MM.1S (cell line): ENCODE measurements at regions not wholly inside any gene's neighbourhood (a gene's known extent, or its start where the extent isn't known, plus 50 kb on each side); places are given as distances from the start of the nearest gene placed in this dataset.

Experiments used
- EZH2 ChIP-seq: fragments of 300-600 bp; sonication (generic); optimal IDR thresholded peaks from 2 replicates; pipeline ENCODE3; 2017; ENCODE audit warnings: low read depth, mild to moderate bottlenecking, antibody characterized with exemption, low read length, mixed read lengths
- TF ChIP-seq, protein P1 (sequence below): fragments of 300-600 bp; sonication (generic); IDR thresholded peaks from 2 replicates; pipeline ENCODE4 v1.5.1; 2016; ENCODE audit warnings: antibody characterized with exemption, low read length, mixed read lengths

- TF ChIP-seq, protein P1, sequence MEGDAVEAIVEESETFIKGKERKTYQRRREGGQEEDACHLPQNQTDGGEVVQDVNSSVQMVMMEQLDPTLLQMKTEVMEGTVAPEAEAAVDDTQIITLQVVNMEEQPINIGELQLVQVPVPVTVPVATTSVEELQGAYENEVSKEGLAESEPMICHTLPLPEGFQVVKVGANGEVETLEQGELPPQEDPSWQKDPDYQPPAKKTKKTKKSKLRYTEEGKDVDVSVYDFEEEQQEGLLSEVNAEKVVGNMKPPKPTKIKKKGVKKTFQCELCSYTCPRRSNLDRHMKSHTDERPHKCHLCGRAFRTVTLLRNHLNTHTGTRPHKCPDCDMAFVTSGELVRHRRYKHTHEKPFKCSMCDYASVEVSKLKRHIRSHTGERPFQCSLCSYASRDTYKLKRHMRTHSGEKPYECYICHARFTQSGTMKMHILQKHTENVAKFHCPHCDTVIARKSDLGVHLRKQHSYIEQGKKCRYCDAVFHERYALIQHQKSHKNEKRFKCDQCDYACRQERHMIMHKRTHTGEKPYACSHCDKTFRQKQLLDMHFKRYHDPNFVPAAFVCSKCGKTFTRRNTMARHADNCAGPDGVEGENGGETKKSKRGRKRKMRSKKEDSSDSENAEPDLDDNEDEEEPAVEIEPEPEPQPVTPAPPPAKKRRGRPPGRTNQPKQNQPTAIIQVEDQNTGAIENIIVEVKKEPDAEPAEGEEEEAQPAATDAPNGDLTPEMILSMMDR = no peak
- no peak for TF ChIP-seq EZH2
Observed at GRCh38 chr5:174386306-174386705, 338.1 kb upstream of the MSX2 start.
